Tibial nerve (tissue), 4 donors: ENCODE measurements at regions not wholly inside any gene's neighbourhood (a gene's known extent, or its start where the extent isn't known, plus 50 kb on each side); places are given as distances from the start of the nearest gene placed in this dataset.

ENCODE experiments used
- CTCF ChIP-seq, 5 experiments: fragments of 200-600 bp in 3 of 5; fragments of 450-650 bp in 2 of 5; sonication (generic) in 3 of 5; IDR thresholded peaks; one replicate each; pipeline ENCODE4 v1.5.1; 2016 to 2019; ENCODE audit warnings: antibody characterized with exemption in 5 of 5, mild to moderate bottlenecking in 3 of 5, moderate library complexity in 2 of 5
- EP300 ChIP-seq, 2 donors: sonication (generic); formaldehyde crosslinking; IDR thresholded peaks; one replicate each; pipeline ENCODE4 v1.6.1; 2017; ENCODE audit warnings: antibody characterized with exemption in 2 of 2, mild to moderate bottlenecking in 1 of 2
- POLR2A ChIP-seq, 2 donors: fragments of 450-650 bp; IDR thresholded peaks; one replicate each; pipeline ENCODE4 v1.6.1; 2017; ENCODE audit warnings: antibody characterized with exemption in 2 of 2, mild to moderate bottlenecking in 2 of 2, moderate library complexity in 2 of 2

- TF ChIP-seq POLR2A (IDR thresholded peaks at IDR 0.05): no peak
- no peak for TF ChIP-seq CTCF (IDR thresholded peaks at IDR 0.05)
- TF ChIP-seq EP300 (IDR thresholded peaks at IDR 0.05): no peak
These were observed 102.0 kb downstream of the ERMARD start for GRCh38 chr6:169853196-169854082.
